B cell (primary cell): ENCODE measurements at regions not wholly inside any gene's neighbourhood (a gene's known extent, or its start where the extent isn't known, plus 50 kb on each side); places are given as distances from the start of the nearest gene placed in this dataset.

ENCODE experiments used
- ATAC-seq: fragments of 200-7000 bp; cut with Tn5 transposase; one replicate; pipeline ENCODE4 v1.10.0; 2021; ENCODE audit warnings: low read depth, mild to moderate bottlenecking, moderate number of reproducible peaks, moderate library complexity
- CTCF ChIA-PET: fragments of 350-600 bp; sonication (Branson Sonifier 250); formaldehyde crosslinking; loops from one replicate; lab custom pipeline; 2021; ENCODE audit warnings: antibody characterized with exemption, inconsistent platforms; lab: Charles Lee
- POLR2A ChIA-PET: fragments of 350-600 bp; sonication (Branson Sonifier 250); formaldehyde crosslinking; loops from one replicate; lab custom pipeline; 2021; ENCODE audit warnings: antibody characterized with exemption; lab: Charles Lee
- DNase-seq: peaks from one replicate; pipeline ENCODE4 v3.0.0; 2013
- H2AFZ ChIP-seq: 2 replicates; pipeline ENCODE4 v1.6.1; 2012; ENCODE audit warnings: mild to moderate bottlenecking, low read depth, low read length; ENCODE audit not compliant: insufficient read depth, poor library complexity, severe bottlenecking
- H3K27ac ChIP-seq, 2 donors: 1 replicate in 1 of 2; 2 replicates in 1 of 2; pipeline ENCODE4 v1.5.1; 2012 to 2013; ENCODE audit warnings: low read length in 2 of 2, mild to moderate bottlenecking in 2 of 2, moderate library complexity in 1 of 2
- H3K27me3 ChIP-seq, 4 experiments: fragments of 200-600 bp in 1 of 4; sonication (generic) in 1 of 4; replicated peaks in 1 of 4; 1 replicate in 2 of 4; 2 replicates in 2 of 4; pipeline versions ENCODE4 v1.6.1 to v1.7.0; 2013 to 2016; ENCODE audit warnings: low read length in 3 of 4, mild to moderate bottlenecking in 2 of 4, mixed read lengths in 1 of 4, moderate library complexity in 1 of 4; ENCODE audit not compliant: insufficient read depth in 4 of 4, control insufficient read depth in 3 of 4; ENCODE audit errors: control extremely low read depth in 1 of 4
- H3K36me3 ChIP-seq, 2 experiments: replicated peaks in 1 of 2; 1 replicate in 1 of 2; 2 replicates in 1 of 2; pipeline versions ENCODE4 v1.6.1 to v1.7.1; 2013; ENCODE audit warnings: low read length in 1 of 2; ENCODE audit not compliant: insufficient read depth in 2 of 2, control insufficient read depth in 1 of 2; ENCODE audit errors: control extremely low read depth in 1 of 2, extremely low read depth in 1 of 2
- H3K4me1 ChIP-seq, 2 donors: fragments of 200-600 bp in 1 of 2; sonication (generic) in 1 of 2; 1 replicate in 1 of 2; 2 replicates in 1 of 2; pipeline versions ENCODE4 v1.5.1 to v1.6.1; 2013 to 2017; ENCODE audit warnings: low read length in 2 of 2; ENCODE audit not compliant: control insufficient read depth in 2 of 2, insufficient read depth in 2 of 2
- H3K4me2 ChIP-seq: replicated peaks from 2 replicates; pipeline ENCODE3; 2012; ENCODE audit warnings: mild to moderate bottlenecking, low read depth, low read length; ENCODE audit not compliant: poor library complexity, severe bottlenecking
- H3K4me3 ChIP-seq, 5 experiments: fragments of 200-600 bp in 1 of 5; sonication (generic) in 1 of 5; 1 replicate in 3 of 5; 2 replicates in 2 of 5; pipeline versions ENCODE4 v1.5.1 to v1.7.0; 2011 to 2016; ENCODE audit warnings: low read length in 4 of 5, mild to moderate bottlenecking in 4 of 5, low read depth in 2 of 5, control low read depth in 1 of 5, moderate library complexity in 1 of 5; ENCODE audit not compliant: insufficient read depth in 1 of 5; ENCODE audit errors: control extremely low read depth in 1 of 5, extremely low read depth in 1 of 5
- H3K79me2 ChIP-seq: fragments of 200-600 bp; sonication (generic); one replicate; pipeline ENCODE4 v1.6.0; 2016; ENCODE audit warnings: low read length; ENCODE audit not compliant: control insufficient read depth, insufficient read depth
- H3K9ac ChIP-seq: fragments of 200-600 bp; sonication (generic); 2 replicates; pipeline ENCODE4 v1.6.1; 2017; ENCODE audit warnings: mild to moderate bottlenecking, low read length, moderate library complexity
- H3K9me3 ChIP-seq, 3 donors: one replicate each; pipeline versions ENCODE4 v1.6.1 to v1.7.1; 2013; ENCODE audit warnings: low read length in 2 of 3; ENCODE audit not compliant: control insufficient read depth in 2 of 3, insufficient read depth in 1 of 3; ENCODE audit errors: control extremely low read depth in 1 of 3
- H4K20me1 ChIP-seq: 2 replicates; pipeline ENCODE4 v1.6.0; 2012; ENCODE audit warnings: mild to moderate bottlenecking, low read length; ENCODE audit not compliant: insufficient read depth, control insufficient read depth, poor library complexity, severe bottlenecking
- H3K27ac Mint-ChIP-seq: one replicate; pipeline ENCODE4 v1.8.0; 2021; ENCODE audit warnings: mixed read lengths
- H3K27me3 Mint-ChIP-seq: one replicate; pipeline ENCODE4 v1.8.0; 2021; ENCODE audit warnings: mixed read lengths
- H3K4me1 Mint-ChIP-seq: one replicate; pipeline ENCODE4 v1.8.0; 2021; ENCODE audit warnings: mixed read lengths
- H3K4me3 Mint-ChIP-seq: one replicate; pipeline ENCODE4 v1.8.0; 2021; ENCODE audit warnings: mixed read lengths
- H3K9me3 Mint-ChIP-seq: one replicate; pipeline ENCODE4 v1.8.0; 2022; ENCODE audit warnings: mixed read lengths; ENCODE audit not compliant: insufficient read depth
- EZH2 ChIP-seq: IDR thresholded peaks from 2 replicates; pipeline ENCODE4 v1.6.1; 2012; ENCODE audit warnings: borderline replicate concordance, low read depth, mild to moderate bottlenecking, moderate library complexity, low read length; ENCODE audit not compliant: insufficient read depth, poor library complexity, severe bottlenecking
- WGBS: methylation state at CpG from one replicate; pipeline ENCODE4 v1.1.5; 2013; ENCODE audit warnings: missing lambda C conversion rate; ENCODE audit not compliant: insufficient coverage; 5-methylcytosine and 5-hydroxymethylcytosine counted together
- intact Hi-C: fragments of 100-400 bp; cut with micrococcal nuclease; formaldehyde crosslinking; loops from one replicate; pipeline ENCODE4 v1.10.0; 2022
- TF ChIP-seq, protein P1 (sequence below): fragments of 200-600 bp; IDR thresholded peaks from one replicate; pipeline ENCODE4 v1.8.0; 2022; ENCODE audit warnings: antibody characterized with exemption, mild to moderate bottlenecking

DNA sequence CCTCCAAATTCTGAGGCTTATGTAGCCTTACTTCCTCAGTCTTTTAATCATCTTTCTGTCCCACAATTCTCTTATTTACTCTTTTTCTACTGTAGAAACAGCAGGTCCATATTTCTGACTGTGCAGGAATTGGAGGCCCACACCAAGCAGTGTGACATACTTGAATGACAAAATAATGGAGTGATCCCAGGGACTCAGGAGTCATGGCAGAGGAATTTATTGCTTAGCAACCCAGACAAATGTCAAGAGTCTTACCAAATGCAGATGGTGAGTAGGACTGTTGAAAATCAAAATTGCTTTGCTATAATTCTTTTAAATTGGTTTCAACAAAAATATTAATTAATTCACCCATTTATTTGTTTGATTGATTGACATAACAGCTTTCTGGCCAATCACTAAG, 59.9 kb downstream of the HTR1B start:
- Histone ChIP-seq H3K79me2 (no peaks in the 10 kb centered on the region), H3K4me2 (no peak overlapping the region), H3K4me3 (no peak overlapping the region), H3K4me1 (no peaks in the 10 kb centered on the region), H3K27me3 (no peaks in the 10 kb centered on the region), H3K36me3 (no peaks in the 10 kb centered on the region), H3K27ac (no peak overlapping the region), H3K9ac (no peak overlapping the region), H2AFZ (no peak overlapping the region), H4K20me1 (no peaks in the 10 kb centered on the region), H3K9me3 (no peaks in the 10 kb centered on the region)
- H3K4me1 Mint-ChIP-seq = no peaks in the 10 kb centered on the region
- ATAC-seq (no peak), DNase-seq (no peak)
- POLR2A ChIA-PET = no interaction called here
- no peak overlapping the region for H3K27ac Mint-ChIP-seq
- no peak overlapping the region for H3K4me3 Mint-ChIP-seq
- no peaks in the 10 kb centered on the region for H3K27me3 Mint-ChIP-seq
- H3K9me3 Mint-ChIP-seq = no peaks in the 10 kb centered on the region
- CTCF ChIA-PET = no interaction called here
- TF ChIP-seq, protein P1, sequence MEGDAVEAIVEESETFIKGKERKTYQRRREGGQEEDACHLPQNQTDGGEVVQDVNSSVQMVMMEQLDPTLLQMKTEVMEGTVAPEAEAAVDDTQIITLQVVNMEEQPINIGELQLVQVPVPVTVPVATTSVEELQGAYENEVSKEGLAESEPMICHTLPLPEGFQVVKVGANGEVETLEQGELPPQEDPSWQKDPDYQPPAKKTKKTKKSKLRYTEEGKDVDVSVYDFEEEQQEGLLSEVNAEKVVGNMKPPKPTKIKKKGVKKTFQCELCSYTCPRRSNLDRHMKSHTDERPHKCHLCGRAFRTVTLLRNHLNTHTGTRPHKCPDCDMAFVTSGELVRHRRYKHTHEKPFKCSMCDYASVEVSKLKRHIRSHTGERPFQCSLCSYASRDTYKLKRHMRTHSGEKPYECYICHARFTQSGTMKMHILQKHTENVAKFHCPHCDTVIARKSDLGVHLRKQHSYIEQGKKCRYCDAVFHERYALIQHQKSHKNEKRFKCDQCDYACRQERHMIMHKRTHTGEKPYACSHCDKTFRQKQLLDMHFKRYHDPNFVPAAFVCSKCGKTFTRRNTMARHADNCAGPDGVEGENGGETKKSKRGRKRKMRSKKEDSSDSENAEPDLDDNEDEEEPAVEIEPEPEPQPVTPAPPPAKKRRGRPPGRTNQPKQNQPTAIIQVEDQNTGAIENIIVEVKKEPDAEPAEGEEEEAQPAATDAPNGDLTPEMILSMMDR = no peak
- TF ChIP-seq EZH2 = no peak
- intact Hi-C loops = no loop called here

DNA sequence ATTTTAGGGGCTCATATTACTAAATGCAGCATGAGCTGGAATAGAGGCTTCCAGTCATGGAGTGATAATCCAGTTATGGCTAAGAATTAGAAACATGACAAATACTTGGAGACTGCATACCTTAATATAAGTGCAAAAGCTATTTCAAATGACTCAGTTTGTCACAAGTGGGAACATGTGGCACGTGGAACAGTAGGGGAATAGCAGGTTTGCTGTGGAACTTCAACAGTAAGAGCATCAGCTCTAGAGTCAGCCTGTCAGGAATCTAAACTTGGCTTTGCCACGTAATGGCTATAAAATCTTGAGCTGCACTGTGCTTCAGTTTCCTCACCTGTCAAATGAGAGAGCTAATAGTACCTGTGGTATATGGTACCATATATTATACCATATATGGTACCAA, 62.1 kb downstream of the HTR1B start:
- Histone ChIP-seq H2AFZ (no peak overlapping the region), H3K27me3 (no peaks in the 10 kb centered on the region), H3K9ac (no peak overlapping the region), H3K4me3 (no peak overlapping the region), H4K20me1 (no peaks in the 10 kb centered on the region), H3K79me2 (no peaks in the 10 kb centered on the region), H3K27ac (no peak overlapping the region), H3K4me2 (no peak overlapping the region), H3K4me1 (no peaks in the 10 kb centered on the region), H3K36me3 (no peaks in the 10 kb centered on the region), H3K9me3 (no peaks in the 10 kb centered on the region)
- intact Hi-C loops = no loop called here
- no peaks in the 10 kb centered on the region for H3K27me3 Mint-ChIP-seq
- no peaks in the 10 kb centered on the region for H3K9me3 Mint-ChIP-seq
- DNase-seq (no peak), ATAC-seq (no peak)
- no peak overlapping the region for H3K4me3 Mint-ChIP-seq
- CTCF ChIA-PET = no interaction called here
- no peaks in the 10 kb centered on the region for H3K4me1 Mint-ChIP-seq
- 93% methylated on average over 2 of the region's 2 CpGs for WGBS
- POLR2A ChIA-PET = no interaction called here
- no peak for TF ChIP-seq EZH2
- TF ChIP-seq, protein P1 = no peak
- no peak overlapping the region for H3K27ac Mint-ChIP-seq
